ENCODE measurements at regions not wholly inside any gene's neighbourhood (a gene's known extent, or its start where the extent isn't known, plus 50 kb on each side); places are given as distances from the start of the nearest gene placed in this dataset.

GRCh38 chr14:66143387-66144112, 342.6 kb upstream of the CCDC196 start:
- Mint-ChIP-seq H3K4me1 (peaks cover 8% of the 10 kb centered on the region), H3K9me3 (peaks cover 9% of the 10 kb centered on the region), H3K27me3 (peaks cover 34% of the 10 kb centered on the region)

GRCh38 chr14:66152302-66152701, 333.9 kb upstream of the CCDC196 start:
- ATAC-seq: no peak
- Mint-ChIP-seq H3K36me3 (peaks cover 4% of the 10 kb centered on the region), H3K27me3 (peaks cover 2% of the 10 kb centered on the region), H3K4me3 (no peak overlapping the region), H3K27ac (no peak overlapping the region), H3K4me1 (no peaks in the 10 kb centered on the region), H3K9me3 (peaks cover 11% of the 10 kb centered on the region)

More at GRCh38 chr14:66143387-66144112, 342.6 kb upstream of the CCDC196 start:
- Mint-ChIP-seq H3K4me3 (no peak overlapping the region), H3K27ac (no peak overlapping the region), H3K36me3 (peaks cover 10% of the 10 kb centered on the region)
- ATAC-seq: peak; percentile 68

GRCh38 chr14:66152747-66153146, 333.4 kb upstream of the CCDC196 start:
- no peaks in the 10 kb centered on the region for H3K4me1 Mint-ChIP-seq
- no peak overlapping the region for H3K4me3 Mint-ChIP-seq
- H3K9me3 Mint-ChIP-seq: peaks cover 10% of the 10 kb centered on the region
- H3K27ac Mint-ChIP-seq: no peak overlapping the region
- ATAC-seq: no peak
- peaks cover 4% of the 10 kb centered on the region for H3K36me3 Mint-ChIP-seq
- H3K27me3 Mint-ChIP-seq: no peaks in the 10 kb centered on the region

GRCh38 chr14:66163023-66163422, 323.1 kb upstream of the CCDC196 start:
- Mint-ChIP-seq H3K27me3 (peaks cover 19% of the 10 kb centered on the region), H3K27ac (no peak overlapping the region), H3K4me3 (no peak overlapping the region), H3K9me3 (peaks cover 10% of the 10 kb centered on the region), H3K36me3 (peaks cover 6% of the 10 kb centered on the region), H3K4me1 (no peaks in the 10 kb centered on the region)
- no peak for ATAC-seq

- Mint-ChIP-seq H3K27me3 (no peaks in the 10 kb centered on the region), H3K27ac (no peak overlapping the region), H3K4me1 (no peaks in the 10 kb centered on the region), H3K9me3 (peaks cover 7% of the 10 kb centered on the region), H3K4me3 (no peak overlapping the region), H3K36me3 (no peaks in the 10 kb centered on the region)
- no peak for ATAC-seq
These were observed 320.8 kb upstream of the CCDC196 start for GRCh38 chr14:66165337-66165736.

GRCh38 chr14:66174453-66174891, 311.7 kb upstream of the CCDC196 start:
- ATAC-seq: no peak
- H3K4me1 Mint-ChIP-seq: no peaks in the 10 kb centered on the region
- H3K4me3 Mint-ChIP-seq: no peak overlapping the region

GRCh38 chr14:66177935-66178334, 308.2 kb upstream of the CCDC196 start:
- peaks cover 33% of the 10 kb centered on the region for H3K27me3 Mint-ChIP-seq
- ATAC-seq: no peak
- H3K4me3 Mint-ChIP-seq: no peak overlapping the region
- H3K27ac Mint-ChIP-seq: no peak overlapping the region
- peaks cover 3% of the 10 kb centered on the region for H3K9me3 Mint-ChIP-seq
- no peaks in the 10 kb centered on the region for H3K36me3 Mint-ChIP-seq
- no peaks in the 10 kb centered on the region for H3K4me1 Mint-ChIP-seq

More at GRCh38 chr14:66174453-66174891, 311.7 kb upstream of the CCDC196 start:
- no peaks in the 10 kb centered on the region for H3K36me3 Mint-ChIP-seq
- no peaks in the 10 kb centered on the region for H3K9me3 Mint-ChIP-seq
- peaks cover 37% of the 10 kb centered on the region for H3K27me3 Mint-ChIP-seq
- H3K27ac Mint-ChIP-seq: no peak overlapping the region

- peaks cover 6% of the 10 kb centered on the region for H3K9me3 Mint-ChIP-seq
- H3K36me3 Mint-ChIP-seq: peaks cover 18% of the 10 kb centered on the region
- no peaks in the 10 kb centered on the region for H3K4me1 Mint-ChIP-seq
- peaks cover 64% of the 10 kb centered on the region for H3K27me3 Mint-ChIP-seq
- no peak overlapping the region for H3K27ac Mint-ChIP-seq
- H3K4me3 Mint-ChIP-seq: no peak overlapping the region
- no peak for ATAC-seq
These were observed 289.5 kb upstream of the CCDC196 start for GRCh38 chr14:66196670-66197069.

- H3K9me3 Mint-ChIP-seq: peaks cover 8% of the 10 kb centered on the region
- peaks cover 68% of the 10 kb centered on the region for H3K27me3 Mint-ChIP-seq
- H3K4me3 Mint-ChIP-seq: no peak overlapping the region
- H3K36me3 Mint-ChIP-seq: peaks cover 20% of the 10 kb centered on the region
- no peak for ATAC-seq
- no peaks in the 10 kb centered on the region for H3K4me1 Mint-ChIP-seq
- no peak overlapping the region for H3K27ac Mint-ChIP-seq
These were observed 288.9 kb upstream of the CCDC196 start for GRCh38 chr14:66197276-66197675.

- Mint-ChIP-seq H3K9me3 (peaks cover 27% of the 10 kb centered on the region), H3K4me1 (no peaks in the 10 kb centered on the region), H3K36me3 (peaks cover 3% of the 10 kb centered on the region), H3K27ac (no peak overlapping the region), H3K4me3 (no peak overlapping the region), H3K27me3 (peaks cover 13% of the 10 kb centered on the region)
- ATAC-seq: no peak
These were observed 279.6 kb upstream of the CCDC196 start for GRCh38 chr14:66206554-66206953.

GRCh38 chr14:66216763-66217162, 269.4 kb upstream of the CCDC196 start:
- Mint-ChIP-seq H3K27me3 (peaks cover 8% of the 10 kb centered on the region), H3K27ac (no peak overlapping the region), H3K4me3 (no peak overlapping the region), H3K4me1 (no peaks in the 10 kb centered on the region), H3K9me3 (peaks cover 12% of the 10 kb centered on the region), H3K36me3 (no peaks in the 10 kb centered on the region)
- ATAC-seq: no peak

GRCh38 chr14:66219886-66220285, 266.3 kb upstream of the CCDC196 start:
- H3K27ac Mint-ChIP-seq: no peak overlapping the region
- no peak overlapping the region for H3K4me3 Mint-ChIP-seq
- no peaks in the 10 kb centered on the region for H3K4me1 Mint-ChIP-seq
- ATAC-seq: no peak
- H3K27me3 Mint-ChIP-seq: peaks cover under 1% of the 10 kb centered on the region
- peaks cover 8% of the 10 kb centered on the region for H3K9me3 Mint-ChIP-seq
- H3K36me3 Mint-ChIP-seq: no peaks in the 10 kb centered on the region

- no peaks in the 10 kb centered on the region for H3K36me3 Mint-ChIP-seq
- no peaks in the 10 kb centered on the region for H3K4me1 Mint-ChIP-seq
- no peak overlapping the region for H3K4me3 Mint-ChIP-seq
- H3K27me3 Mint-ChIP-seq: peaks cover under 1% of the 10 kb centered on the region
- no peaks in the 10 kb centered on the region for H3K9me3 Mint-ChIP-seq
- ATAC-seq: peak; percentile 25
- no peak overlapping the region for H3K27ac Mint-ChIP-seq
These were observed 261.5 kb upstream of the CCDC196 start for GRCh38 chr14:66224492-66225178.

- Mint-ChIP-seq H3K27ac (no peak overlapping the region), H3K4me3 (no peak overlapping the region), H3K9me3 (no peaks in the 10 kb centered on the region), H3K27me3 (peaks cover 7% of the 10 kb centered on the region), H3K4me1 (no peaks in the 10 kb centered on the region), H3K36me3 (peaks cover under 1% of the 10 kb centered on the region)
- ATAC-seq: no peak
These were observed 260.8 kb upstream of the CCDC196 start for GRCh38 chr14:66225337-66225736.

GRCh38 chr14:66228267-66228970, 257.8 kb upstream of the CCDC196 start:
- Mint-ChIP-seq H3K9me3 (no peaks in the 10 kb centered on the region), H3K36me3 (peaks cover 5% of the 10 kb centered on the region), H3K4me1 (peaks cover 21% of the 10 kb centered on the region), H3K27me3 (peaks cover 22% of the 10 kb centered on the region), H3K4me3 (no peak overlapping the region), H3K27ac (no peak overlapping the region)
- no peak for ATAC-seq

Measured in stimulated activated memory B cell treated with anti-CD40 and anti-IgM and Interleukin-4, amounts not matched to agents 10 μg/mL and 1 μg/mL and 100 μg/mL, for 72 hours (primary cell).